B cell (primary cell): ENCODE measurements at regions not wholly inside any gene's neighbourhood (a gene's known extent, or its start where the extent isn't known, plus 50 kb on each side); places are given as distances from the start of the nearest gene placed in this dataset.
"Not testable (repeated sequence)": the region's sequence is repeated elsewhere in the genome, so short reads cannot be mapped to it uniquely, and the experiment has no call there.

Experiments used
- ATAC-seq: fragments of 200-7000 bp; cut with Tn5 transposase; one replicate; pipeline ENCODE4 v1.10.0; 2021; ENCODE audit warnings: low read depth, mild to moderate bottlenecking, moderate number of reproducible peaks, moderate library complexity
- CTCF ChIA-PET: fragments of 350-600 bp; sonication (Branson Sonifier 250); formaldehyde crosslinking; loops from one replicate; lab custom pipeline; 2021; ENCODE audit warnings: antibody characterized with exemption, inconsistent platforms; lab: Charles Lee
- POLR2A ChIA-PET: fragments of 350-600 bp; sonication (Branson Sonifier 250); formaldehyde crosslinking; loops from one replicate; lab custom pipeline; 2021; ENCODE audit warnings: antibody characterized with exemption; lab: Charles Lee
- DNase-seq: peaks from one replicate; pipeline ENCODE4 v3.0.0; 2013
- H2AFZ ChIP-seq: 2 replicates; pipeline ENCODE4 v1.6.1; 2012; ENCODE audit warnings: mild to moderate bottlenecking, low read depth, low read length; ENCODE audit not compliant: insufficient read depth, poor library complexity, severe bottlenecking
- H3K27ac ChIP-seq, 2 donors: 1 replicate in 1 of 2; 2 replicates in 1 of 2; pipeline ENCODE4 v1.5.1; 2012 to 2013; ENCODE audit warnings: low read length in 2 of 2, mild to moderate bottlenecking in 2 of 2, moderate library complexity in 1 of 2
- H3K27me3 ChIP-seq, 4 experiments: fragments of 200-600 bp in 1 of 4; sonication (generic) in 1 of 4; replicated peaks in 1 of 4; 1 replicate in 2 of 4; 2 replicates in 2 of 4; pipeline versions ENCODE4 v1.6.1 to v1.7.0; 2013 to 2016; ENCODE audit warnings: low read length in 3 of 4, mild to moderate bottlenecking in 2 of 4, mixed read lengths in 1 of 4, moderate library complexity in 1 of 4; ENCODE audit not compliant: insufficient read depth in 4 of 4, control insufficient read depth in 3 of 4; ENCODE audit errors: control extremely low read depth in 1 of 4
- H3K36me3 ChIP-seq, 2 experiments: replicated peaks in 1 of 2; 1 replicate in 1 of 2; 2 replicates in 1 of 2; pipeline versions ENCODE4 v1.6.1 to v1.7.1; 2013; ENCODE audit warnings: low read length in 1 of 2; ENCODE audit not compliant: insufficient read depth in 2 of 2, control insufficient read depth in 1 of 2; ENCODE audit errors: control extremely low read depth in 1 of 2, extremely low read depth in 1 of 2
- H3K4me1 ChIP-seq, 2 donors: fragments of 200-600 bp in 1 of 2; sonication (generic) in 1 of 2; 1 replicate in 1 of 2; 2 replicates in 1 of 2; pipeline versions ENCODE4 v1.5.1 to v1.6.1; 2013 to 2017; ENCODE audit warnings: low read length in 2 of 2; ENCODE audit not compliant: control insufficient read depth in 2 of 2, insufficient read depth in 2 of 2
- H3K4me2 ChIP-seq: replicated peaks from 2 replicates; pipeline ENCODE3; 2012; ENCODE audit warnings: mild to moderate bottlenecking, low read depth, low read length; ENCODE audit not compliant: poor library complexity, severe bottlenecking
- H3K4me3 ChIP-seq, 5 experiments: fragments of 200-600 bp in 1 of 5; sonication (generic) in 1 of 5; 1 replicate in 3 of 5; 2 replicates in 2 of 5; pipeline versions ENCODE4 v1.5.1 to v1.7.0; 2011 to 2016; ENCODE audit warnings: low read length in 4 of 5, mild to moderate bottlenecking in 4 of 5, low read depth in 2 of 5, control low read depth in 1 of 5, moderate library complexity in 1 of 5; ENCODE audit not compliant: insufficient read depth in 1 of 5; ENCODE audit errors: control extremely low read depth in 1 of 5, extremely low read depth in 1 of 5
- H3K79me2 ChIP-seq: fragments of 200-600 bp; sonication (generic); one replicate; pipeline ENCODE4 v1.6.0; 2016; ENCODE audit warnings: low read length; ENCODE audit not compliant: control insufficient read depth, insufficient read depth
- H3K9ac ChIP-seq: fragments of 200-600 bp; sonication (generic); 2 replicates; pipeline ENCODE4 v1.6.1; 2017; ENCODE audit warnings: mild to moderate bottlenecking, low read length, moderate library complexity
- H3K9me3 ChIP-seq, 3 donors: one replicate each; pipeline versions ENCODE4 v1.6.1 to v1.7.1; 2013; ENCODE audit warnings: low read length in 2 of 3; ENCODE audit not compliant: control insufficient read depth in 2 of 3, insufficient read depth in 1 of 3; ENCODE audit errors: control extremely low read depth in 1 of 3
- H4K20me1 ChIP-seq: 2 replicates; pipeline ENCODE4 v1.6.0; 2012; ENCODE audit warnings: mild to moderate bottlenecking, low read length; ENCODE audit not compliant: insufficient read depth, control insufficient read depth, poor library complexity, severe bottlenecking
- H3K27ac Mint-ChIP-seq: one replicate; pipeline ENCODE4 v1.8.0; 2021; ENCODE audit warnings: mixed read lengths
- H3K27me3 Mint-ChIP-seq: one replicate; pipeline ENCODE4 v1.8.0; 2021; ENCODE audit warnings: mixed read lengths
- H3K4me1 Mint-ChIP-seq: one replicate; pipeline ENCODE4 v1.8.0; 2021; ENCODE audit warnings: mixed read lengths
- H3K4me3 Mint-ChIP-seq: one replicate; pipeline ENCODE4 v1.8.0; 2021; ENCODE audit warnings: mixed read lengths
- H3K9me3 Mint-ChIP-seq: one replicate; pipeline ENCODE4 v1.8.0; 2022; ENCODE audit warnings: mixed read lengths; ENCODE audit not compliant: insufficient read depth
- CTCF ChIP-seq: fragments of 200-600 bp; IDR thresholded peaks from one replicate; pipeline ENCODE4 v1.8.0; 2022; ENCODE audit warnings: antibody characterized with exemption, mild to moderate bottlenecking
- EZH2 ChIP-seq: IDR thresholded peaks from 2 replicates; pipeline ENCODE4 v1.6.1; 2012; ENCODE audit warnings: borderline replicate concordance, low read depth, mild to moderate bottlenecking, moderate library complexity, low read length; ENCODE audit not compliant: insufficient read depth, poor library complexity, severe bottlenecking
- WGBS: methylation state at CpG from one replicate; pipeline ENCODE4 v1.1.5; 2013; ENCODE audit warnings: missing lambda C conversion rate; ENCODE audit not compliant: insufficient coverage; 5-methylcytosine and 5-hydroxymethylcytosine counted together
- intact Hi-C: fragments of 100-400 bp; cut with micrococcal nuclease; formaldehyde crosslinking; loops from one replicate; pipeline ENCODE4 v1.10.0; 2022

GRCh38 chr7:51428217-51428887, 111.7 kb upstream of the COBL start:
- H3K4me3 ChIP-seq, result no peak overlapping the region
- no peaks in the 10 kb centered on the region for H4K20me1 ChIP-seq
- intact Hi-C loops, result no loop called here
- Mint-ChIP-seq H3K27me3 (no peaks in the 10 kb centered on the region), H3K9me3 (no peaks in the 10 kb centered on the region), H3K27ac (no peak overlapping the region), H3K4me1 (no peaks in the 10 kb centered on the region), H3K4me3 (no peak overlapping the region)
- TF ChIP-seq CTCF (no peak), EZH2 (no peak)
- no peak overlapping the region for H3K27ac ChIP-seq
- no peak overlapping the region for H2AFZ ChIP-seq
- H3K9ac ChIP-seq, result no peak overlapping the region
- H3K79me2 ChIP-seq, result no peaks in the 10 kb centered on the region
- H3K4me2 ChIP-seq, result no peak overlapping the region
- POLR2A ChIA-PET, result no interaction called here
- H3K36me3 ChIP-seq, result no peaks in the 10 kb centered on the region
- no peak for DNase-seq
- H3K27me3 ChIP-seq, result no peaks in the 10 kb centered on the region
- CTCF ChIA-PET, result interaction anchor here (2.5 kb wide), 1 partner anchor 13 kb away, joined by 5 read pairs; no protein-coding TSS in a partner anchor
- H3K9me3 ChIP-seq, result no peaks in the 10 kb centered on the region
- WGBS, result 89% methylated on average over 6 of the region's 8 CpGs
- no peak for ATAC-seq
- H3K4me1 ChIP-seq, result no peaks in the 10 kb centered on the region

DNA sequence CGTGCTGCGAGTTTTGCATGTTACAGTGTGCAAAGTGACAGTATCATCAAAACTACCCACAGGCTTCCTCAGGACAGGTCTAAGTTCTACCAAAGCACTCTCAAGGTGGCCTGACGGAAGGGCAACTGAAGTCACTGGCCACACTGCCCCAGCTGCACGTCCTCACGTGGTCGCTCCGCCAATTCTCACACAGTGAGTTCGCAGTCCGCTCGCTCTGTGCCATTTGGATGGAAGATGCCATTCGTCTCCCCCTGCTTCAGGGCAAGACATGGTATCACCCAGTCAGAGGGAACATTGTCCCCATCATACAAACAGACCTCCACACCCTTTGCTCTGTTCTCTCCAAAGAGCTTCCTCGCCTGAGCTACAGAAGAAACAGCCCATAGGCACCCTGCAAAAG, 109.6 kb upstream of the COBL start:
- Mint-ChIP-seq H3K4me1 (no peaks in the 10 kb centered on the region), H3K4me3 (no peak overlapping the region), H3K27me3 (no peaks in the 10 kb centered on the region), H3K9me3 (no peaks in the 10 kb centered on the region), H3K27ac (no peak overlapping the region)
- Histone ChIP-seq H3K4me3 (no peak overlapping the region), H3K9me3 (no peaks in the 10 kb centered on the region), H3K4me2 (no peak overlapping the region), H3K27ac (no peak overlapping the region), H3K9ac (no peak overlapping the region), H2AFZ (no peak overlapping the region), H3K27me3 (no peaks in the 10 kb centered on the region), H3K36me3 (no peaks in the 10 kb centered on the region), H4K20me1 (no peaks in the 10 kb centered on the region), H3K79me2 (no peaks in the 10 kb centered on the region), H3K4me1 (no peaks in the 10 kb centered on the region)
- TF ChIP-seq EZH2 (no peak), CTCF (no peak)
- CTCF ChIA-PET, result no interaction called here
- DNase-seq (no peak), ATAC-seq (no peak)
- 90% methylated on average over 12 of the region's 12 CpGs for WGBS
- intact Hi-C loops, result no loop called here
- POLR2A ChIA-PET, result no interaction called here

- H3K4me1 Mint-ChIP-seq, H3K4me3 ChIP-seq, H3K27me3 Mint-ChIP-seq, H3K9me3 ChIP-seq, H3K4me2 ChIP-seq, H3K27me3 ChIP-seq, H3K27ac ChIP-seq, ATAC-seq, H3K79me2 ChIP-seq, H3K9ac ChIP-seq, H3K36me3 ChIP-seq, H3K27ac Mint-ChIP-seq, POLR2A ChIA-PET, H3K9me3 Mint-ChIP-seq, DNase-seq, H4K20me1 ChIP-seq, intact Hi-C loops, H3K4me1 ChIP-seq, CTCF ChIA-PET, H3K4me3 Mint-ChIP-seq, H2AFZ ChIP-seq: not testable (repeated sequence)
- WGBS, result no CpG with 5 or more reads among the region's 3 CpGs
Measured at GRCh38 chr7:51409934-51410333, 93.3 kb upstream of the COBL start.
